Right ventricle myocardium inferior (tissue), 1 donor: ENCODE measurements at regions not wholly inside any gene's neighbourhood (a gene's known extent, or its start where the extent isn't known, plus 50 kb on each side); places are given as distances from the start of the nearest gene placed in this dataset.

Experiments used
- ATAC-seq: fragments of 200-7000 bp; cut with Tn5 transposase; one replicate; pipeline ENCODE4 v1.9.1; 2020; ENCODE audit warnings: mild to moderate bottlenecking, moderate library complexity
- DNase-seq: peaks from one replicate; pipeline ENCODE4 v3.0.0; 2021; ENCODE audit errors: missing footprints
- intact Hi-C: fragments of 100-400 bp; cut with DNase I; formaldehyde crosslinking; loops from one replicate; pipeline ENCODE4 v1.11.0; 2022
- donor health status: DM: no; HTN: yes; CAD: no; lungs with severe emphysema.

- ATAC-seq, result no peak
- no peak for DNase-seq
- intact Hi-C loops, result no loop called here
These were observed 52.1 kb upstream of the TNRC6A start for GRCh38 chr16:24677388-24677787.
